ENCODE measurements at regions not wholly inside any gene's neighbourhood (a gene's known extent, or its start where the extent isn't known, plus 50 kb on each side); places are given as distances from the start of the nearest gene placed in this dataset.

GRCh38 chr18:43420091-43420490, 142.8 kb upstream of the SYT4 start:
- H3K9me3 Mint-ChIP-seq = peaks cover 0 to 6% (median 2%) of the 10 kb centered on the region in 8 donors
- Histone ChIP-seq H3K9me3 (ENCODE audit: control insufficient read depth in 1 of 2, low read length in 2 of 2) (no peaks in the 10 kb centered on the region), H3K4me1 (ENCODE audit: insufficient read depth, low read length) (no peaks in the 10 kb centered on the region), H3K36me3 (ENCODE audit: insufficient read depth, low read length) (no peaks in the 10 kb centered on the region), H3K27ac (ENCODE audit: low read depth, low read length) (no peak overlapping the region), H3K27me3 (ENCODE audit: insufficient read depth, low read length) (no peaks in the 10 kb centered on the region), H3K4me3 (ENCODE audit: low read length in 2 of 2) (no peak overlapping the region)
- H3K27ac Mint-ChIP-seq = no peak overlapping the region
- intact Hi-C loops (cut with micrococcal nuclease) = no loop called here
- H3K4me1 Mint-ChIP-seq = no peaks in the 10 kb centered on the region
- ChIA-PET POLR2A (ENCODE audit: partially characterized antibody) (no interaction called here), CTCF (ENCODE audit: partially characterized antibody) (no interaction called here)
- H3K4me3 Mint-ChIP-seq = no peak overlapping the region
- H3K27me3 Mint-ChIP-seq = no peaks in the 10 kb centered on the region
- DNase-seq = no peak
- H3K36me3 Mint-ChIP-seq = no peaks in the 10 kb centered on the region

GRCh38 chr18:43420950-43421349, 143.7 kb upstream of the SYT4 start:
- no peak overlapping the region for H3K27ac ChIP-seq (ENCODE audit: low read depth, low read length)
- POLR2A ChIA-PET (ENCODE audit: partially characterized antibody) = no interaction called here
- intact Hi-C loops (cut with micrococcal nuclease) = no loop called here
- H3K4me3 ChIP-seq (ENCODE audit: low read length in 2 of 2) = no peak overlapping the region
- Mint-ChIP-seq H3K4me3 (no peak overlapping the region), H3K27ac (no peak overlapping the region), H3K36me3 (no peaks in the 10 kb centered on the region), H3K27me3 (no peaks in the 10 kb centered on the region), H3K4me1 (no peaks in the 10 kb centered on the region), H3K9me3 (peaks cover 0 to 6% (median 2%) of the 10 kb centered on the region in 8 donors)
- no peak for DNase-seq
- CTCF ChIA-PET (ENCODE audit: partially characterized antibody) = no interaction called here
- no peaks in the 10 kb centered on the region for H3K27me3 ChIP-seq (ENCODE audit: insufficient read depth, low read length)
- H3K9me3 ChIP-seq (ENCODE audit: control insufficient read depth in 1 of 2, low read length in 2 of 2) = no peaks in the 10 kb centered on the region
- H3K4me1 ChIP-seq (ENCODE audit: insufficient read depth, low read length) = no peaks in the 10 kb centered on the region
- no peaks in the 10 kb centered on the region for H3K36me3 ChIP-seq (ENCODE audit: insufficient read depth, low read length)

- Histone ChIP-seq H3K27me3 (ENCODE audit: insufficient read depth, low read length) (no peaks in the 10 kb centered on the region), H3K4me1 (ENCODE audit: insufficient read depth, low read length) (no peaks in the 10 kb centered on the region), H3K27ac (ENCODE audit: low read depth, low read length) (no peak overlapping the region), H3K36me3 (ENCODE audit: insufficient read depth, low read length) (no peaks in the 10 kb centered on the region), H3K9me3 (ENCODE audit: control insufficient read depth in 1 of 2, low read length in 2 of 2) (no peaks in the 10 kb centered on the region), H3K4me3 (ENCODE audit: low read length in 2 of 2) (no peak overlapping the region)
- H3K9me3 Mint-ChIP-seq = peaks cover 0 to 6% (median 4%) of the 10 kb centered on the region in 8 donors
- no peaks in the 10 kb centered on the region for H3K27me3 Mint-ChIP-seq
- no peaks in the 10 kb centered on the region for H3K36me3 Mint-ChIP-seq
- CTCF ChIA-PET (ENCODE audit: partially characterized antibody) = no interaction called here
- H3K27ac Mint-ChIP-seq = no peak overlapping the region
- DNase-seq = no peak
- POLR2A ChIA-PET (ENCODE audit: partially characterized antibody) = no interaction called here
- intact Hi-C loops (cut with micrococcal nuclease) = no loop called here
- no peak overlapping the region for H3K4me3 Mint-ChIP-seq
- H3K4me1 Mint-ChIP-seq = no peaks in the 10 kb centered on the region
These were observed 145.2 kb upstream of the SYT4 start for GRCh38 chr18:43422518-43422917.

GRCh38 chr18:43435851-43436250, 158.6 kb upstream of the SYT4 start:
- DNase-seq = no peak
- H3K27ac ChIP-seq (ENCODE audit: low read depth, low read length) = no peak overlapping the region
- no peak overlapping the region for H3K4me3 ChIP-seq (ENCODE audit: low read length in 2 of 2)
- no peak overlapping the region for H3K4me3 Mint-ChIP-seq
- H3K36me3 Mint-ChIP-seq = no peaks in the 10 kb centered on the region
- peaks cover 2 to 25% (median 17%) of the 10 kb centered on the region in 8 donors for H3K9me3 Mint-ChIP-seq
- no peaks in the 10 kb centered on the region for H3K9me3 ChIP-seq (ENCODE audit: control insufficient read depth in 1 of 2, low read length in 2 of 2)
- no peaks in the 10 kb centered on the region for H3K4me1 ChIP-seq (ENCODE audit: insufficient read depth, low read length)
- H3K27me3 ChIP-seq (ENCODE audit: insufficient read depth, low read length) = no peaks in the 10 kb centered on the region
- CTCF ChIA-PET (ENCODE audit: partially characterized antibody) = no interaction called here
- H3K4me1 Mint-ChIP-seq = no peaks in the 10 kb centered on the region
- intact Hi-C loops (cut with micrococcal nuclease) = no loop called here
- H3K27me3 Mint-ChIP-seq = no peaks in the 10 kb centered on the region
- POLR2A ChIA-PET (ENCODE audit: partially characterized antibody) = no interaction called here
- H3K36me3 ChIP-seq (ENCODE audit: insufficient read depth, low read length) = no peaks in the 10 kb centered on the region
- H3K27ac Mint-ChIP-seq = no peak overlapping the region

- no peaks in the 10 kb centered on the region for H3K4me1 Mint-ChIP-seq
- Histone ChIP-seq H3K9me3 (ENCODE audit: control insufficient read depth in 1 of 2, low read length in 2 of 2) (no peaks in the 10 kb centered on the region), H3K36me3 (ENCODE audit: insufficient read depth, low read length) (no peaks in the 10 kb centered on the region), H3K27ac (ENCODE audit: low read depth, low read length) (no peak overlapping the region), H3K4me3 (ENCODE audit: low read length in 2 of 2) (no peak overlapping the region), H3K27me3 (ENCODE audit: insufficient read depth, low read length) (no peaks in the 10 kb centered on the region), H3K4me1 (ENCODE audit: insufficient read depth, low read length) (no peaks in the 10 kb centered on the region)
- peaks cover 0 to 34% (median 17%) of the 10 kb centered on the region in 8 donors for H3K9me3 Mint-ChIP-seq
- ChIA-PET POLR2A (ENCODE audit: partially characterized antibody) (no interaction called here), CTCF (ENCODE audit: partially characterized antibody) (interaction anchor here (0.6 kb wide), 1 partner anchor 574 kb away, joined by 3 read pairs; no protein-coding TSS in a partner anchor)
- no peak for DNase-seq
- no peak overlapping the region for H3K27ac Mint-ChIP-seq
- no peaks in the 10 kb centered on the region for H3K27me3 Mint-ChIP-seq
- H3K36me3 Mint-ChIP-seq = no peaks in the 10 kb centered on the region
- intact Hi-C loops (cut with micrococcal nuclease) = no loop called here
- H3K4me3 Mint-ChIP-seq = no peak overlapping the region
These were observed 164.8 kb upstream of the SYT4 start for GRCh38 chr18:43442131-43442530.

- H3K27ac ChIP-seq (ENCODE audit: low read depth, low read length) = no peak overlapping the region
- Mint-ChIP-seq H3K9me3 (peaks cover 0 to 31% (median 17%) of the 10 kb centered on the region in 8 donors), H3K27me3 (no peaks in the 10 kb centered on the region), H3K27ac (no peak overlapping the region), H3K4me3 (no peak overlapping the region), H3K4me1 (no peaks in the 10 kb centered on the region), H3K36me3 (no peaks in the 10 kb centered on the region)
- no peaks in the 10 kb centered on the region for H3K36me3 ChIP-seq (ENCODE audit: insufficient read depth, low read length)
- no peaks in the 10 kb centered on the region for H3K9me3 ChIP-seq (ENCODE audit: control insufficient read depth in 1 of 2, low read length in 2 of 2)
- H3K4me3 ChIP-seq (ENCODE audit: low read length in 2 of 2) = no peak overlapping the region
- no peaks in the 10 kb centered on the region for H3K27me3 ChIP-seq (ENCODE audit: insufficient read depth, low read length)
- H3K4me1 ChIP-seq (ENCODE audit: insufficient read depth, low read length) = no peaks in the 10 kb centered on the region
- intact Hi-C loops (cut with micrococcal nuclease) = no loop called here
- ChIA-PET POLR2A (ENCODE audit: partially characterized antibody) (no interaction called here), CTCF (ENCODE audit: partially characterized antibody) (interaction anchor here (0.6 kb wide), 1 partner anchor 573 kb away, joined by 3 read pairs; no protein-coding TSS in a partner anchor)
- no peak for DNase-seq
These were observed 165.3 kb upstream of the SYT4 start for GRCh38 chr18:43442571-43442970.

GRCh38 chr18:43465483-43465882, 188.2 kb upstream of the SYT4 start:
- H3K36me3 ChIP-seq (ENCODE audit: insufficient read depth, low read length) = no peaks in the 10 kb centered on the region
- H3K27ac ChIP-seq (ENCODE audit: low read depth, low read length) = no peak overlapping the region
- intact Hi-C loops (cut with micrococcal nuclease) = no loop called here
- no peak overlapping the region for H3K4me3 Mint-ChIP-seq
- no peaks in the 10 kb centered on the region for H3K4me1 Mint-ChIP-seq
- CTCF ChIA-PET (ENCODE audit: partially characterized antibody) = no interaction called here
- no peaks in the 10 kb centered on the region for H3K36me3 Mint-ChIP-seq
- H3K9me3 ChIP-seq (ENCODE audit: control insufficient read depth in 1 of 2, low read length in 2 of 2) = no peaks in the 10 kb centered on the region
- H3K9me3 Mint-ChIP-seq = peaks cover 3 to 27% (median 20%) of the 10 kb centered on the region in 8 donors
- no peaks in the 10 kb centered on the region for H3K27me3 Mint-ChIP-seq
- H3K4me1 ChIP-seq (ENCODE audit: insufficient read depth, low read length) = no peaks in the 10 kb centered on the region
- no peak for DNase-seq
- POLR2A ChIA-PET (ENCODE audit: partially characterized antibody) = no interaction called here
- H3K27me3 ChIP-seq (ENCODE audit: insufficient read depth, low read length) = no peaks in the 10 kb centered on the region
- no peak overlapping the region for H3K4me3 ChIP-seq (ENCODE audit: low read length in 2 of 2)
- H3K27ac Mint-ChIP-seq = no peak overlapping the region

GRCh38 chr18:43471873-43472272, 194.6 kb upstream of the SYT4 start:
- Mint-ChIP-seq H3K27ac (no peak overlapping the region), H3K9me3 (peaks cover 0 to 18% (median 3%) of the 10 kb centered on the region in 8 donors), H3K27me3 (no peaks in the 10 kb centered on the region), H3K4me1 (no peaks in the 10 kb centered on the region), H3K36me3 (no peaks in the 10 kb centered on the region), H3K4me3 (no peak overlapping the region)
- POLR2A ChIA-PET (ENCODE audit: partially characterized antibody) = no interaction called here
- H3K36me3 ChIP-seq (ENCODE audit: insufficient read depth, low read length) = no peaks in the 10 kb centered on the region
- no peaks in the 10 kb centered on the region for H3K9me3 ChIP-seq (ENCODE audit: control insufficient read depth in 1 of 2, low read length in 2 of 2)
- H3K4me3 ChIP-seq (ENCODE audit: low read length in 2 of 2) = no peak overlapping the region
- no peak for DNase-seq
- no peaks in the 10 kb centered on the region for H3K4me1 ChIP-seq (ENCODE audit: insufficient read depth, low read length)
- no peak overlapping the region for H3K27ac ChIP-seq (ENCODE audit: low read depth, low read length)
- CTCF ChIA-PET (ENCODE audit: partially characterized antibody) = no interaction called here
- intact Hi-C loops (cut with micrococcal nuclease) = no loop called here
- H3K27me3 ChIP-seq (ENCODE audit: insufficient read depth, low read length) = no peaks in the 10 kb centered on the region

Measured in CD4-positive, alpha-beta memory T cell (primary cell).